B cell (primary cell): ENCODE measurements at regions not wholly inside any gene's neighbourhood (a gene's known extent, or its start where the extent isn't known, plus 50 kb on each side); places are given as distances from the start of the nearest gene placed in this dataset.

ENCODE experiments used
- ATAC-seq: fragments of 200-7000 bp; cut with Tn5 transposase; one replicate; pipeline ENCODE4 v1.10.0; 2021; ENCODE audit warnings: low read depth, mild to moderate bottlenecking, moderate number of reproducible peaks, moderate library complexity
- CTCF ChIA-PET: fragments of 350-600 bp; sonication (Branson Sonifier 250); formaldehyde crosslinking; loops from one replicate; lab custom pipeline; 2021; ENCODE audit warnings: antibody characterized with exemption, inconsistent platforms; lab: Charles Lee
- POLR2A ChIA-PET: fragments of 350-600 bp; sonication (Branson Sonifier 250); formaldehyde crosslinking; loops from one replicate; lab custom pipeline; 2021; ENCODE audit warnings: antibody characterized with exemption; lab: Charles Lee
- DNase-seq: peaks from one replicate; pipeline ENCODE4 v3.0.0; 2013
- H2AFZ ChIP-seq: 2 replicates; pipeline ENCODE4 v1.6.1; 2012; ENCODE audit warnings: mild to moderate bottlenecking, low read depth, low read length; ENCODE audit not compliant: insufficient read depth, poor library complexity, severe bottlenecking
- H3K27ac ChIP-seq, 2 donors: 1 replicate in 1 of 2; 2 replicates in 1 of 2; pipeline ENCODE4 v1.5.1; 2012 to 2013; ENCODE audit warnings: low read length in 2 of 2, mild to moderate bottlenecking in 2 of 2, moderate library complexity in 1 of 2
- H3K27me3 ChIP-seq, 4 experiments: fragments of 200-600 bp in 1 of 4; sonication (generic) in 1 of 4; replicated peaks in 1 of 4; 1 replicate in 2 of 4; 2 replicates in 2 of 4; pipeline versions ENCODE4 v1.6.1 to v1.7.0; 2013 to 2016; ENCODE audit warnings: low read length in 3 of 4, mild to moderate bottlenecking in 2 of 4, mixed read lengths in 1 of 4, moderate library complexity in 1 of 4; ENCODE audit not compliant: insufficient read depth in 4 of 4, control insufficient read depth in 3 of 4; ENCODE audit errors: control extremely low read depth in 1 of 4
- H3K36me3 ChIP-seq, 2 experiments: replicated peaks in 1 of 2; 1 replicate in 1 of 2; 2 replicates in 1 of 2; pipeline versions ENCODE4 v1.6.1 to v1.7.1; 2013; ENCODE audit warnings: low read length in 1 of 2; ENCODE audit not compliant: insufficient read depth in 2 of 2, control insufficient read depth in 1 of 2; ENCODE audit errors: control extremely low read depth in 1 of 2, extremely low read depth in 1 of 2
- H3K4me1 ChIP-seq, 2 donors: fragments of 200-600 bp in 1 of 2; sonication (generic) in 1 of 2; 1 replicate in 1 of 2; 2 replicates in 1 of 2; pipeline versions ENCODE4 v1.5.1 to v1.6.1; 2013 to 2017; ENCODE audit warnings: low read length in 2 of 2; ENCODE audit not compliant: control insufficient read depth in 2 of 2, insufficient read depth in 2 of 2
- H3K4me2 ChIP-seq: replicated peaks from 2 replicates; pipeline ENCODE3; 2012; ENCODE audit warnings: mild to moderate bottlenecking, low read depth, low read length; ENCODE audit not compliant: poor library complexity, severe bottlenecking
- H3K4me3 ChIP-seq, 5 experiments: fragments of 200-600 bp in 1 of 5; sonication (generic) in 1 of 5; 1 replicate in 3 of 5; 2 replicates in 2 of 5; pipeline versions ENCODE4 v1.5.1 to v1.7.0; 2011 to 2016; ENCODE audit warnings: low read length in 4 of 5, mild to moderate bottlenecking in 4 of 5, low read depth in 2 of 5, control low read depth in 1 of 5, moderate library complexity in 1 of 5; ENCODE audit not compliant: insufficient read depth in 1 of 5; ENCODE audit errors: control extremely low read depth in 1 of 5, extremely low read depth in 1 of 5
- H3K79me2 ChIP-seq: fragments of 200-600 bp; sonication (generic); one replicate; pipeline ENCODE4 v1.6.0; 2016; ENCODE audit warnings: low read length; ENCODE audit not compliant: control insufficient read depth, insufficient read depth
- H3K9ac ChIP-seq: fragments of 200-600 bp; sonication (generic); 2 replicates; pipeline ENCODE4 v1.6.1; 2017; ENCODE audit warnings: mild to moderate bottlenecking, low read length, moderate library complexity
- H3K9me3 ChIP-seq, 3 donors: one replicate each; pipeline versions ENCODE4 v1.6.1 to v1.7.1; 2013; ENCODE audit warnings: low read length in 2 of 3; ENCODE audit not compliant: control insufficient read depth in 2 of 3, insufficient read depth in 1 of 3; ENCODE audit errors: control extremely low read depth in 1 of 3
- H4K20me1 ChIP-seq: 2 replicates; pipeline ENCODE4 v1.6.0; 2012; ENCODE audit warnings: mild to moderate bottlenecking, low read length; ENCODE audit not compliant: insufficient read depth, control insufficient read depth, poor library complexity, severe bottlenecking
- H3K27ac Mint-ChIP-seq: one replicate; pipeline ENCODE4 v1.8.0; 2021; ENCODE audit warnings: mixed read lengths
- H3K27me3 Mint-ChIP-seq: one replicate; pipeline ENCODE4 v1.8.0; 2021; ENCODE audit warnings: mixed read lengths
- H3K4me1 Mint-ChIP-seq: one replicate; pipeline ENCODE4 v1.8.0; 2021; ENCODE audit warnings: mixed read lengths
- H3K4me3 Mint-ChIP-seq: one replicate; pipeline ENCODE4 v1.8.0; 2021; ENCODE audit warnings: mixed read lengths
- H3K9me3 Mint-ChIP-seq: one replicate; pipeline ENCODE4 v1.8.0; 2022; ENCODE audit warnings: mixed read lengths; ENCODE audit not compliant: insufficient read depth
- EZH2 ChIP-seq: IDR thresholded peaks from 2 replicates; pipeline ENCODE4 v1.6.1; 2012; ENCODE audit warnings: borderline replicate concordance, low read depth, mild to moderate bottlenecking, moderate library complexity, low read length; ENCODE audit not compliant: insufficient read depth, poor library complexity, severe bottlenecking
- WGBS: methylation state at CpG from one replicate; pipeline ENCODE4 v1.1.5; 2013; ENCODE audit warnings: missing lambda C conversion rate; ENCODE audit not compliant: insufficient coverage; 5-methylcytosine and 5-hydroxymethylcytosine counted together
- intact Hi-C: fragments of 100-400 bp; cut with micrococcal nuclease; formaldehyde crosslinking; loops from one replicate; pipeline ENCODE4 v1.10.0; 2022
- TF ChIP-seq, protein P1 (sequence below): fragments of 200-600 bp; IDR thresholded peaks from one replicate; pipeline ENCODE4 v1.8.0; 2022; ENCODE audit warnings: antibody characterized with exemption, mild to moderate bottlenecking

GRCh38 chr7:27466703-27467102 is 196.0 kb downstream of the HIBADH start:
- no peak overlapping the region for H3K27ac ChIP-seq
- ChIA-PET CTCF (no interaction called here), POLR2A (no interaction called here)
- WGBS: 82% methylated on average over 5 of the region's 5 CpGs
- H3K79me2 ChIP-seq: no peaks in the 10 kb centered on the region
- H3K4me2 ChIP-seq: no peak overlapping the region
- intact Hi-C loops: no loop called here
- no peak overlapping the region for H3K27ac Mint-ChIP-seq
- no peaks in the 10 kb centered on the region for H3K9me3 Mint-ChIP-seq
- ATAC-seq (no peak), DNase-seq (no peak)
- H3K4me3 Mint-ChIP-seq: no peak overlapping the region
- H4K20me1 ChIP-seq: no peaks in the 10 kb centered on the region
- no peak overlapping the region for H3K9ac ChIP-seq
- peaks cover 41% of the 10 kb centered on the region for H3K27me3 Mint-ChIP-seq
- H3K36me3 ChIP-seq: no peaks in the 10 kb centered on the region
- H2AFZ ChIP-seq: no peak overlapping the region
- no peaks in the 10 kb centered on the region for H3K9me3 ChIP-seq
- H3K4me1 Mint-ChIP-seq: no peaks in the 10 kb centered on the region
- peaks cover 0 to 4% (median 2%) of the 10 kb centered on the region in 4 experiments for H3K27me3 ChIP-seq
- H3K4me3 ChIP-seq: no peak overlapping the region
- H3K4me1 ChIP-seq: no peaks in the 10 kb centered on the region
- TF ChIP-seq, protein P1, sequence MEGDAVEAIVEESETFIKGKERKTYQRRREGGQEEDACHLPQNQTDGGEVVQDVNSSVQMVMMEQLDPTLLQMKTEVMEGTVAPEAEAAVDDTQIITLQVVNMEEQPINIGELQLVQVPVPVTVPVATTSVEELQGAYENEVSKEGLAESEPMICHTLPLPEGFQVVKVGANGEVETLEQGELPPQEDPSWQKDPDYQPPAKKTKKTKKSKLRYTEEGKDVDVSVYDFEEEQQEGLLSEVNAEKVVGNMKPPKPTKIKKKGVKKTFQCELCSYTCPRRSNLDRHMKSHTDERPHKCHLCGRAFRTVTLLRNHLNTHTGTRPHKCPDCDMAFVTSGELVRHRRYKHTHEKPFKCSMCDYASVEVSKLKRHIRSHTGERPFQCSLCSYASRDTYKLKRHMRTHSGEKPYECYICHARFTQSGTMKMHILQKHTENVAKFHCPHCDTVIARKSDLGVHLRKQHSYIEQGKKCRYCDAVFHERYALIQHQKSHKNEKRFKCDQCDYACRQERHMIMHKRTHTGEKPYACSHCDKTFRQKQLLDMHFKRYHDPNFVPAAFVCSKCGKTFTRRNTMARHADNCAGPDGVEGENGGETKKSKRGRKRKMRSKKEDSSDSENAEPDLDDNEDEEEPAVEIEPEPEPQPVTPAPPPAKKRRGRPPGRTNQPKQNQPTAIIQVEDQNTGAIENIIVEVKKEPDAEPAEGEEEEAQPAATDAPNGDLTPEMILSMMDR: no peak
- no peak for TF ChIP-seq EZH2

GRCh38 chr7:27472043-27472442 is 190.6 kb downstream of the HIBADH start:
- H4K20me1 ChIP-seq: no peaks in the 10 kb centered on the region
- no peak overlapping the region for H3K27ac Mint-ChIP-seq
- peaks cover 22% of the 10 kb centered on the region for H3K27me3 Mint-ChIP-seq
- intact Hi-C loops: no loop called here
- H3K9me3 Mint-ChIP-seq: no peaks in the 10 kb centered on the region
- H3K9me3 ChIP-seq: no peaks in the 10 kb centered on the region
- no peak overlapping the region for H3K27ac ChIP-seq
- peaks cover 0 to 2% (median 0%) of the 10 kb centered on the region in 4 experiments for H3K27me3 ChIP-seq
- H3K79me2 ChIP-seq: no peaks in the 10 kb centered on the region
- DNase-seq (no peak), ATAC-seq (no peak)
- H3K4me2 ChIP-seq: no peak overlapping the region
- ChIA-PET CTCF (no interaction called here), POLR2A (no interaction called here)
- no peaks in the 10 kb centered on the region for H3K36me3 ChIP-seq
- H3K4me3 ChIP-seq: no peak overlapping the region
- no peaks in the 10 kb centered on the region for H3K4me1 ChIP-seq
- H2AFZ ChIP-seq: no peak overlapping the region
- 71% methylated on average over 2 of the region's 4 CpGs for WGBS
- no peaks in the 10 kb centered on the region for H3K4me1 Mint-ChIP-seq
- H3K9ac ChIP-seq: no peak overlapping the region
- no peak for TF ChIP-seq EZH2
- TF ChIP-seq, protein P1: no peak
- no peak overlapping the region for H3K4me3 Mint-ChIP-seq
